Right lobe of liver (tissue), 6 donors: ENCODE measurements at regions not wholly inside any gene's neighbourhood (a gene's known extent, or its start where the extent isn't known, plus 50 kb on each side); places are given as distances from the start of the nearest gene placed in this dataset.

ENCODE experiments used
- ATAC-seq, 4 donors: fragments of 200-7000 bp; cut with Tn5 transposase; one replicate each; pipeline ENCODE4 v1.9.1; 2020; ENCODE audit warnings: mild to moderate bottlenecking in 4 of 4, moderate library complexity in 4 of 4
- DNase-seq, 3 donors: peaks; one replicate each; pipeline ENCODE4 v3.0.0-alpha.2; 2020
- H3K27ac ChIP-seq, 3 donors: fragments of 200-600 bp; one replicate each; pipeline ENCODE4 v1.8.0; 2022
- H3K27me3 ChIP-seq, 2 donors: fragments of 200-600 bp; one replicate each; pipeline ENCODE4 v1.8.0; 2022
- H3K36me3 ChIP-seq, 4 donors: fragments of 200-600 bp; sonication (generic) in 1 of 4; one replicate each; pipeline versions ENCODE4 v1.5.1 to v1.8.0; 2017 to 2022; ENCODE audit warnings: control low read depth in 1 of 4
- H3K4me1 ChIP-seq, 4 donors: fragments of 200-600 bp; sonication (generic) in 1 of 4; one replicate each; pipeline versions ENCODE4 v1.5.1 to v1.8.0; 2017 to 2022; ENCODE audit warnings: control low read depth in 1 of 4
- H3K4me3 ChIP-seq, 3 donors: fragments of 200-600 bp; one replicate each; pipeline ENCODE4 v1.8.0; 2022
- H3K9me3 ChIP-seq, 4 donors: fragments of 200-600 bp; sonication (generic) in 1 of 4; one replicate each; pipeline versions ENCODE4 v1.5.1 to v1.8.0; 2017 to 2022; ENCODE audit warnings: control low read depth in 1 of 4
- POLR2A ChIP-seq: fragments of 450-650 bp; IDR thresholded peaks from one replicate; pipeline ENCODE4 v1.6.1; 2017; ENCODE audit warnings: antibody characterized with exemption, mild to moderate bottlenecking
- WGBS: methylation state at CpG from one replicate; pipeline ENCODE4 v1.1.6; 2018; ENCODE audit warnings: low coverage, low lambda C conversion rate; ENCODE audit not compliant: insufficient coverage; ENCODE audit errors: missing lambda C conversion rate; 5-methylcytosine and 5-hydroxymethylcytosine counted together
- intact Hi-C, 2 donors: fragments of 100-400 bp; cut with DNase I; formaldehyde crosslinking; loops; one replicate each; pipeline versions ENCODE4 v1.11.2 to v1.14.1; 2022
- TF ChIP-seq, protein P1 (sequence below), 4 donors: fragments of 200-600 bp in 3 of 4; fragments of 450-650 bp in 1 of 4; IDR thresholded peaks; one replicate each; pipeline versions ENCODE4 v1.5.1 to v1.8.0; 2016 to 2022; ENCODE audit warnings: antibody characterized with exemption in 4 of 4, mild to moderate bottlenecking in 2 of 4
- donor health status: DM: no; HTN: yes; CAD: no.
- donor health status: DM: no; HTN: no; CAD: no.
- donor health status: DM: no; HTN: no; CAD: no.
- donor health status: DM: no; HTN: yes; CAD: no.
- donor health status: DM: no; HTN: yes; CAD: no.

DNA sequence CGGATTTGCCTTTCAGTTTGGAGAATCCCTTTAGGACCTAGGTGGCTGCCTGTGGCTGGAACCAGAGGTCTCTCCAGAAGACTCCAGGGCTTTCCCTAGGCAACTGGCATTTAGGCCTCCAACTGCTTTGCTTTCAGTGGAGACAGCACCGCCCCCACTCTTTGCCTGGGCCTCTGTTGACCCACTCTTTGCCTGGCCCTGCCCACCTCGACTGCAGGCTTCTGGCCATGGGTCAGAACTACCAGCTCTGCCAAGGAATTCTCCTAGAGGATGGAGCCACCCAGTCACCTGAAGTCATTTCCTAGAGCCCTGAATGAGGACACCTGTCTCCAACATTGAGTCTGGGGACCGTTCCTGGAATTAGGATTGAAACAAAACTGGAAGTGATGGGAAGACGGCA is 439.0 kb upstream of the CDH4 start:
- Histone ChIP-seq H3K4me1 (no peaks in the 10 kb centered on the region), H3K4me3 (no peak overlapping the region), H3K27ac (no peak overlapping the region), H3K27me3 (no peaks in the 10 kb centered on the region), H3K36me3 (no peaks in the 10 kb centered on the region), H3K9me3 (no peaks in the 10 kb centered on the region)
- DNase-seq (no peak), ATAC-seq (no peak)
- intact Hi-C loops: no loop called here
- WGBS: 32% methylated on average over 5 of the region's 5 CpGs
- TF ChIP-seq POLR2A: no peak
- TF ChIP-seq, protein P1, sequence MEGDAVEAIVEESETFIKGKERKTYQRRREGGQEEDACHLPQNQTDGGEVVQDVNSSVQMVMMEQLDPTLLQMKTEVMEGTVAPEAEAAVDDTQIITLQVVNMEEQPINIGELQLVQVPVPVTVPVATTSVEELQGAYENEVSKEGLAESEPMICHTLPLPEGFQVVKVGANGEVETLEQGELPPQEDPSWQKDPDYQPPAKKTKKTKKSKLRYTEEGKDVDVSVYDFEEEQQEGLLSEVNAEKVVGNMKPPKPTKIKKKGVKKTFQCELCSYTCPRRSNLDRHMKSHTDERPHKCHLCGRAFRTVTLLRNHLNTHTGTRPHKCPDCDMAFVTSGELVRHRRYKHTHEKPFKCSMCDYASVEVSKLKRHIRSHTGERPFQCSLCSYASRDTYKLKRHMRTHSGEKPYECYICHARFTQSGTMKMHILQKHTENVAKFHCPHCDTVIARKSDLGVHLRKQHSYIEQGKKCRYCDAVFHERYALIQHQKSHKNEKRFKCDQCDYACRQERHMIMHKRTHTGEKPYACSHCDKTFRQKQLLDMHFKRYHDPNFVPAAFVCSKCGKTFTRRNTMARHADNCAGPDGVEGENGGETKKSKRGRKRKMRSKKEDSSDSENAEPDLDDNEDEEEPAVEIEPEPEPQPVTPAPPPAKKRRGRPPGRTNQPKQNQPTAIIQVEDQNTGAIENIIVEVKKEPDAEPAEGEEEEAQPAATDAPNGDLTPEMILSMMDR (IDR thresholded peaks at IDR 0.05): no peak

DNA sequence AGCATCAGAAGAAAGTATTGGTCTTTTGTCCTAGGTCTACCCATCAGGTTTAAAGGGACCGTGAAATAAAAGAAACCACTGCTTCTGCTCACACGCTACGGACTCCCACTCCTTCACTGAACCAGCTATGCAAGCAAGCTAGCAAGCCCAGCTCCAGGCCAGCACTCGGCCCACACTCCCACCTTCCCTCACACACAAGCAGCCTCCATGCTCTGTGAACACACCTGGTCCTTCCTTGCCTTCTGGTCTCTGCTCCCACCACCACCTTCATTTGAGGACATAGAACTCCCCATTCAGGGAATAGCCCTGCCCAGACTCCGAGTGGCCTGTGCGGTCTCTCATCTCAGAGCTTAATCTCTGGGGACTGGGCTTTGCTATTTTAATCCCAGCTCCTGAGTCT is 436.4 kb upstream of the CDH4 start:
- Histone ChIP-seq H3K4me3 (no peak overlapping the region), H3K4me1 (no peaks in the 10 kb centered on the region), H3K27ac (no peak overlapping the region), H3K9me3 (no peaks in the 10 kb centered on the region), H3K27me3 (no peaks in the 10 kb centered on the region), H3K36me3 (no peaks in the 10 kb centered on the region)
- TF ChIP-seq, protein P1 (IDR thresholded peaks at IDR 0.05): no peak
- no peak for TF ChIP-seq POLR2A
- DNase-seq (no peak), ATAC-seq (no peak)
- intact Hi-C loops: no loop called here
- 93% methylated on average over 2 of the region's 6 CpGs for WGBS

DNA sequence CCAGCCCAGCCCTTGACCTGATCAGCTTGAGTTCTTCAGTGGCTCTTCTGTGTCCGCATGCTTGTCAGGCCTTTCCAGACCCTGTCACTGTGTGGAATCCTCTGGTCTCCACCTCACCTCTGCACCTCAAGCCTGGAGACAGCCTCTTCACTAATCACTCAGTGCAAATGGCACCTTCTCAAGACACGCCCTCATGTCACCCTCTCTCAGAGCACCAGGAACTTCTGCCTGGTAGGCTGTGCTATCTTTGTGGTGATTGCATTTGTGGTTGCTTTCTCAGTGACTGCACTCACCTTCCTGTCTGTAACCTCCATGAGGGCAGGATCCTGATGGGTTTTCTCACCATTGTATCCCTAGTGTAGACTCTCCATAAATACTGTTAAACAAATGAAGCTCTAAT is 435.2 kb upstream of the CDH4 start:
- no peaks in the 10 kb centered on the region for H3K27me3 ChIP-seq
- H3K4me3 ChIP-seq: no peak overlapping the region
- 50% methylated on average over 2 of the region's 2 CpGs for WGBS
- ATAC-seq (no peak), DNase-seq (no peak)
- intact Hi-C loops: no loop called here
- TF ChIP-seq, protein P1 (IDR thresholded peaks at IDR 0.05): no peak
- TF ChIP-seq POLR2A: no peak
- H3K9me3 ChIP-seq: no peaks in the 10 kb centered on the region
- H3K36me3 ChIP-seq: no peaks in the 10 kb centered on the region
- no peak overlapping the region for H3K27ac ChIP-seq
- no peaks in the 10 kb centered on the region for H3K4me1 ChIP-seq

DNA sequence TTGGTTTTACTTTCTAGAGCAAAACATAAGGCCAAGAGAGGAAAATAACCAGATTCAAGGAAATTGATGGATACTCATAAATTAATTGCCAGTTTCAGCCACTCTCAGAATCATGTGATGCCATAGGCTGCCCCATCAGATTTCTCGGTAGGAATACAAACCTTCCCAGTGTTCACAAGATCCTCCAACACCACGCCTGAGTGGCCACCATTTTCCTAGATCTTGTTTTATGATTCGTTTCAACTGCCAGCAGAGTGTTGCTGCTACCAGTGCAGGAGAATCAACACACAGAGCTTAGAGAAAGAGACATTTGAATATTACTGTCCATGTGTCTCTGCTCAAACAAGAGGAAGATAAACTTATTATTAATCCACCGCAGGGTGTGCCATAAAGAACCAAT is 434.2 kb upstream of the CDH4 start:
- intact Hi-C loops: no loop called here
- Histone ChIP-seq H3K27me3 (no peaks in the 10 kb centered on the region), H3K9me3 (no peaks in the 10 kb centered on the region), H3K4me3 (no peak overlapping the region), H3K4me1 (no peaks in the 10 kb centered on the region), H3K27ac (no peak overlapping the region), H3K36me3 (no peaks in the 10 kb centered on the region)
- 45% methylated on average over 4 of the region's 4 CpGs for WGBS
- TF ChIP-seq, protein P1 (IDR thresholded peaks at IDR 0.05): no peak
- no peak for TF ChIP-seq POLR2A
- DNase-seq (no peak), ATAC-seq (no peak)

DNA sequence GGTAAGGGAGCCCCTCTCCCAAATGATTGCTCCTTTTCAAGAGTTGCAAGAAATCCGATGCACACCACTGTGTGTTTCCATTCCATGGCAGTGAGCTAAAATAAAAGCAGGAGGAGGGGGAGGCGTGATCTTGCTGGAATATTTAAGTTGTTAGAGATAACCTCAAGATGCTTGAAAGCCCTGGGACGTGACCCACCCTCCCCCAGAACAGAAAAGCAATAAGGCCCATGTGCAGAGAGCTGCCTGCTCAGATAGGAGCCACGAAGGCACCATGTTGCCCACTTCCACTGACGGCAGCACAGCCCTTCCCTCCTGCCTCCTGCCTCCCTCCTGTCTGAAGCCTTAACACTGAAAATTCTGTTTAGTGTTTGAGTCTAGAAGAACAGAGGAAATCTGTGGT is 432.6 kb upstream of the CDH4 start:
- Histone ChIP-seq H3K27me3 (no peaks in the 10 kb centered on the region), H3K4me1 (no peaks in the 10 kb centered on the region), H3K4me3 (no peak overlapping the region), H3K36me3 (no peaks in the 10 kb centered on the region), H3K27ac (no peak overlapping the region), H3K9me3 (no peaks in the 10 kb centered on the region)
- TF ChIP-seq POLR2A: no peak
- TF ChIP-seq, protein P1 (IDR thresholded peaks at IDR 0.05): no peak
- intact Hi-C loops: no loop called here
- DNase-seq: no peak
- 20% methylated on average over 5 of the region's 5 CpGs for WGBS
- no peak for ATAC-seq
